ENCODE measurements at regions not wholly inside any gene's neighbourhood (a gene's known extent, or its start where the extent isn't known, plus 50 kb on each side); places are given as distances from the start of the nearest gene placed in this dataset.
"Not testable (repeated sequence)": the region's sequence is repeated elsewhere in the genome, so short reads cannot be mapped to it uniquely, and the experiment has no call there.

DNA sequence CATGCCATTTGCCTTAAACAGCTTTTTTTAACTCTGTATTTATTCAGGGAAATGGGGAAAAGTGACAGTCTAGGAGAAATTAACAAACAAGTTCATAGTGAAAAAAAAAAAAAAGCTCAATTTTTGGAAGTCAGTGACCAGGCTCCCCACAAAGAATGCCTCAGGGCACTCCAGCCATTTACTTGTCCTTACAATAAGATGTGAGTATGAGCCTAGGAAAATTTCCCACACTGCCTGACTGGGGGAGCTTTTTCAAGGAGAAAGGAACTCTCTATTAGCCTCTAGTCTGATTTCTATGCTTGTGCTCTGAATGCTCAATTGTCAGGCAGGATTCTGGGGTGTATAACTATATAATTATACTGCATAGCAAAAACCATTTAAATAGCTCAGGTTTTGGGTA is 74.9 kb upstream of the NRBF2 start:
- Histone ChIP-seq H3K4me3 (ENCODE audit: control insufficient read depth in 1 of 7, extremely low read depth in 1 of 7, insufficient read depth in 4 of 7, low read depth in 2 of 7, low read length in 6 of 7) (no peak overlapping the region), H3K9me3 (ENCODE audit: control extremely low read depth in 1 of 5, control insufficient read depth in 4 of 5, insufficient read depth in 2 of 5, low read depth in 1 of 5, low read length in 4 of 5) (no peaks in the 10 kb centered on the region), H3K4me1 (ENCODE audit: control extremely low read depth in 1 of 4, control insufficient read depth in 4 of 4, insufficient read depth in 4 of 4, low read length in 3 of 4) (no peaks in the 10 kb centered on the region), H3K27me3 (replicated peaks in 2 of 5; ENCODE audit: control insufficient read depth in 4 of 5, insufficient read depth in 5 of 5, low read length in 4 of 5) (no peaks in the 10 kb centered on the region), H3K27ac (ENCODE audit: insufficient read depth in 1 of 2, low read depth in 1 of 2, low read length in 2 of 2, poor library complexity in 1 of 2, severe bottlenecking in 2 of 2) (no peak overlapping the region), H3K36me3 (ENCODE audit: control insufficient read depth in 4 of 4, insufficient read depth in 4 of 4, low read length in 3 of 4) (no peaks in the 10 kb centered on the region)
- ChIA-PET POLR2A (no interaction called here), CTCF (no interaction called here)
- DNase-seq: no peak

DNA sequence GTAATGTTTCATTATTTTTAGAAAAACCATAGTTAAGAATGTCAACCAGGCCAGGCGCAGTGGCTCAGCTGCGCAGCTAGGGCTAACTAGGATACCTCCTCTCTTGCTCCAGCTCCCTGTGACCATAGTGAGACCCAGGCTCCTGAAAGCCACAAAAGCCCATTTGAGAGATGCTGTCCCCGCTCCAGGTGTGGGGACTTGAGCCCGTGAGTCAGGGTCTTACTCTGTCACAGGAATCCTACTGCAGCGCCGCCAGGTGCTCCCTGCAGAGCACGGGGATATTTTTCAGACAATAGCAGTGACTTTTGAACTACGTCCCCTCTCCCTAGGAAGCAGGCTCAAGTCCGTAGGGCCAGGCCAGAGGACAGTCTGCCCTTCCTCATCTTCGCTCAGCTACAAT is 75.6 kb upstream of the NRBF2 start:
- WGBS (ENCODE audit: insufficient coverage): 97% methylated on average over 9 of the region's 10 CpGs
- DNase-seq: no peak
- Histone ChIP-seq H3K27me3 (replicated peaks in 2 of 5; ENCODE audit: control insufficient read depth in 4 of 5, insufficient read depth in 5 of 5, low read length in 4 of 5) (no peaks in the 10 kb centered on the region), H3K36me3 (ENCODE audit: control insufficient read depth in 4 of 4, insufficient read depth in 4 of 4, low read length in 3 of 4) (no peaks in the 10 kb centered on the region), H3K9me3 (ENCODE audit: control extremely low read depth in 1 of 5, control insufficient read depth in 4 of 5, insufficient read depth in 2 of 5, low read depth in 1 of 5, low read length in 4 of 5) (no peaks in the 10 kb centered on the region), H3K27ac (ENCODE audit: insufficient read depth in 1 of 2, low read depth in 1 of 2, low read length in 2 of 2, poor library complexity in 1 of 2, severe bottlenecking in 2 of 2) (no peak overlapping the region), H3K4me3 (ENCODE audit: control insufficient read depth in 1 of 7, extremely low read depth in 1 of 7, insufficient read depth in 4 of 7, low read depth in 2 of 7, low read length in 6 of 7) (no peak overlapping the region), H3K4me1 (ENCODE audit: control extremely low read depth in 1 of 4, control insufficient read depth in 4 of 4, insufficient read depth in 4 of 4, low read length in 3 of 4) (no peaks in the 10 kb centered on the region)
- ChIA-PET POLR2A (interaction anchor here (0.7 kb wide), 1 partner anchor 621 kb away, joined by 4 read pairs; no protein-coding TSS in a partner anchor), CTCF (no interaction called here)

DNA sequence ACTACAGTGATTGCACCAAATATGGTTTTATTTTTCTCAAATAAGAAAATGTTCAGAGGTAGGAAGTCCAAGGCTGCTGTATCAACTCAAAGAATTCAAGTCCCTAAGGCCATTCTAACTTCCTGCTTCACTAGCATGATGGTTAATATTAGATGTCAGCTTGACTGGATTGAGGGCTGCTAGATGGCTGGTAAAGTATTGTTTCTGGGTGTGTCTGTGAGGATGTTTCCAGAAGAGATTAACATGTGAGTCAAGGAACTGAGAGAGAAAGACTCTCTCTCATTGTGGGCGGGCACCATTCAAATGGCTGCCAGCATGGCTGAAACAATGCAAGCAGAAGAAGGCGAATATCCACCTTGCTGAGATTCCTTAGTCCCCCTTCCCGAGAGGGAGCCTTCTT is 77.4 kb upstream of the NRBF2 start:
- ChIA-PET POLR2A (no interaction called here), CTCF (no interaction called here)
- no peaks in the 10 kb centered on the region for H3K27me3 ChIP-seq (replicated peaks in 2 of 5; ENCODE audit: control insufficient read depth in 4 of 5, insufficient read depth in 5 of 5, low read length in 4 of 5)
- H3K4me3 ChIP-seq (ENCODE audit: control insufficient read depth in 1 of 7, extremely low read depth in 1 of 7, insufficient read depth in 4 of 7, low read depth in 2 of 7, low read length in 6 of 7): no peak overlapping the region
- WGBS (ENCODE audit: insufficient coverage): 100% methylated on average over 3 of the region's 3 CpGs
- DNase-seq: no peak
- no peaks in the 10 kb centered on the region for H3K9me3 ChIP-seq (ENCODE audit: control extremely low read depth in 1 of 5, control insufficient read depth in 4 of 5, insufficient read depth in 2 of 5, low read depth in 1 of 5, low read length in 4 of 5)
- no peaks in the 10 kb centered on the region for H3K36me3 ChIP-seq (ENCODE audit: control insufficient read depth in 4 of 4, insufficient read depth in 4 of 4, low read length in 3 of 4)
- H3K4me1 ChIP-seq (ENCODE audit: control extremely low read depth in 1 of 4, control insufficient read depth in 4 of 4, insufficient read depth in 4 of 4, low read length in 3 of 4): no peaks in the 10 kb centered on the region
- no peak overlapping the region for H3K27ac ChIP-seq (ENCODE audit: insufficient read depth in 1 of 2, low read depth in 1 of 2, low read length in 2 of 2, poor library complexity in 1 of 2, severe bottlenecking in 2 of 2)

DNA sequence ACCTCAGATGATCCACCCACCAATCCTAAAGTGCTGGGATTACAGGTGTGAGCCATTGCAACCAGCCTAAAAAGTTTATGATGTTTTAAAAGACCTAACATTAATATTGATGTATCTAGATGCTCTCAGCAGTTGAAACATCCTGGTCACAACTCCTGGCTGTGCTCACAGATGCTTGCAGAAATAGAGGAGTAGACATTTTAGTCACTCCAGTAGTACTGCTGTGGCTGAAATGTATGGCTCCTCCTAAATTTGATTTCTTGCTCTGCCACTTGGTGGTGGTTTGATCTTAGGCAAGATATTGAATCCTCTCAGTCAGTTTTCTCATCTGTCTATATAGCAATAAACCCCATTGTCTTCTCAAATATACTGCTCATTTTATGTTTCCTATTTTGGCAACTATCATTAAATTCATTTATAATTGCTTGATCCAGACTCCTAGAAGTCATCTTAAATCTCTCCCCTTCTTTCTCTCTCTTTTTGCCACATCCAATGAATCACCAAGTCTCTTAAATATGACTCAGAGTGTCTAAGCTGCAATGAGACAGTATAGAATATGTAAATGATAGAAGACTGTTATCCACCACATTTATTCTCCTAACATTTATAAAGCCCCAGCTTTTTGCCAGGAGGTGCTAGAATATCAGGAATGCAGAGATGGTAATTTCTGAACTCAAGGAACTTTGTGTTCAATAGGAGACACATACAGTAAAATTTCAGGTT is 78.1 kb upstream of the NRBF2 start:
- Histone ChIP-seq H3K27me3 (replicated peaks in 2 of 5; ENCODE audit: control insufficient read depth in 4 of 5, insufficient read depth in 5 of 5, low read length in 4 of 5) (no peaks in the 10 kb centered on the region), H3K36me3 (ENCODE audit: control insufficient read depth in 4 of 4, insufficient read depth in 4 of 4, low read length in 3 of 4) (no peaks in the 10 kb centered on the region), H3K4me3 (ENCODE audit: control insufficient read depth in 1 of 7, extremely low read depth in 1 of 7, insufficient read depth in 4 of 7, low read depth in 2 of 7, low read length in 6 of 7) (no peak overlapping the region), H3K4me1 (ENCODE audit: control extremely low read depth in 1 of 4, control insufficient read depth in 4 of 4, insufficient read depth in 4 of 4, low read length in 3 of 4) (no peaks in the 10 kb centered on the region), H3K9me3 (ENCODE audit: control extremely low read depth in 1 of 5, control insufficient read depth in 4 of 5, insufficient read depth in 2 of 5, low read depth in 1 of 5, low read length in 4 of 5) (no peaks in the 10 kb centered on the region), H3K27ac (ENCODE audit: insufficient read depth in 1 of 2, low read depth in 1 of 2, low read length in 2 of 2, poor library complexity in 1 of 2, severe bottlenecking in 2 of 2) (no peak overlapping the region)
- ChIA-PET POLR2A (no interaction called here), CTCF (no interaction called here)
- no peak for DNase-seq

DNA sequence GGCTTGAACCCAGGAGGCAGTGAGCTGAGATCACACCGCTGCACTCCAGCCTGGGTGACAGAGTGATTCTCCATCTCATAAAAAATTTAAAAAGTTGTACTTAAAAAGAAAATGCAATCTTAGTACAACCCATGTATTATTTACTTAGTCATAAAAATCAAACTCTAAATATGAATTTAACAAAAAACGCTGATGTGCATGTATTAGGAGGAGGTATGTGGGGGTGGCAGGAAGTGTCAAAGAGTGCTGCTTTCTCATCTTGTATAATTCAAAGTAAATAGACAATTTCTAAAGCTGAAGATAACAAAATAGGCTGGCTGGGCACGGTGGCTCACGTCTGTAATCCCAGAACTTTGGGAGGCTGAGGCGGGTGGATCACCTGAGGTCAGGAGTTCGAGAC is 81.0 kb upstream of the NRBF2 start:
- POLR2A ChIA-PET: no interaction called here
- H3K4me3 ChIP-seq (ENCODE audit: control insufficient read depth in 1 of 7, extremely low read depth in 1 of 7, insufficient read depth in 4 of 7, low read depth in 2 of 7, low read length in 6 of 7): no peak overlapping the region
- no peaks in the 10 kb centered on the region for H3K36me3 ChIP-seq (ENCODE audit: control insufficient read depth in 4 of 4, insufficient read depth in 4 of 4, low read length in 3 of 4)
- H3K27ac ChIP-seq (ENCODE audit: insufficient read depth in 1 of 2, low read depth in 1 of 2, low read length in 2 of 2, poor library complexity in 1 of 2, severe bottlenecking in 2 of 2): no peak overlapping the region
- H3K4me1 ChIP-seq (ENCODE audit: control extremely low read depth in 1 of 4, control insufficient read depth in 4 of 4, insufficient read depth in 4 of 4, low read length in 3 of 4): no peaks in the 10 kb centered on the region
- H3K9me3 ChIP-seq (ENCODE audit: control extremely low read depth in 1 of 5, control insufficient read depth in 4 of 5, insufficient read depth in 2 of 5, low read depth in 1 of 5, low read length in 4 of 5): no peaks in the 10 kb centered on the region
- CTCF ChIA-PET: interaction anchor here (0.5 kb wide), 1 partner anchor 18 kb away, joined by 3 read pairs; no protein-coding TSS in a partner anchor
- no peaks in the 10 kb centered on the region for H3K27me3 ChIP-seq (replicated peaks in 2 of 5; ENCODE audit: control insufficient read depth in 4 of 5, insufficient read depth in 5 of 5, low read length in 4 of 5)
- DNase-seq: no peak
- WGBS (ENCODE audit: insufficient coverage): 95% methylated on average over 3 of the region's 6 CpGs

DNA sequence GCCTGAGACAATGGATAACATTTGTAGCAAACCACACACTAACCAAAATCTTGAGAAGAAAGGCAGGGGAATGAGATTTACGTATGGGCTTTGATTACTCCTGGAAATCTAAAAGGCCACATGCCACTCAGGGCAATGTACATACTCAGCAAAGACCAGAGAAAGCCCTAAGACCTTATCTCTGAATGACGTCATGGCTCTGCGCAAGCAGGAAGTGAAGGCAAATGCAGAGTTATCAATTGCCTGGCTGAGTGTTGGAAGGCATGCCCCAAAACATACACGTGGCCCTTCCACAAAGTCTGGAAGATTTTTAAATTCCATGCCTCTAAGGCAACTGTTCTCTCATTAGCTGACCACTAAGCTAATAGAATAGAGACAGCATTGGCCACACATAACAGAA is 90.9 kb upstream of the NRBF2 start:
- Histone ChIP-seq H3K27ac (ENCODE audit: insufficient read depth in 1 of 2, low read depth in 1 of 2, low read length in 2 of 2, poor library complexity in 1 of 2, severe bottlenecking in 2 of 2) (no peak overlapping the region), H3K36me3 (ENCODE audit: control insufficient read depth in 4 of 4, insufficient read depth in 4 of 4, low read length in 3 of 4) (no peaks in the 10 kb centered on the region), H3K4me3 (ENCODE audit: control insufficient read depth in 1 of 7, extremely low read depth in 1 of 7, insufficient read depth in 4 of 7, low read depth in 2 of 7, low read length in 6 of 7) (no peak overlapping the region), H3K4me1 (ENCODE audit: control extremely low read depth in 1 of 4, control insufficient read depth in 4 of 4, insufficient read depth in 4 of 4, low read length in 3 of 4) (no peaks in the 10 kb centered on the region), H3K27me3 (replicated peaks in 2 of 5; ENCODE audit: control insufficient read depth in 4 of 5, insufficient read depth in 5 of 5, low read length in 4 of 5) (peaks cover 0 to 2% (median 0%) of the 10 kb centered on the region in 5 experiments), H3K9me3 (ENCODE audit: control extremely low read depth in 1 of 5, control insufficient read depth in 4 of 5, insufficient read depth in 2 of 5, low read depth in 1 of 5, low read length in 4 of 5) (peaks cover 3 to 9% (median 6%) of the 10 kb centered on the region in 5 experiments)
- DNase-seq: no peak
- 89% methylated on average over 3 of the region's 4 CpGs for WGBS (ENCODE audit: insufficient coverage)
- POLR2A ChIA-PET: no interaction called here
- CTCF ChIA-PET: interaction anchor here (0.7 kb wide), 1 partner anchor 621 kb away, joined by 3 read pairs; no protein-coding TSS in a partner anchor

DNA sequence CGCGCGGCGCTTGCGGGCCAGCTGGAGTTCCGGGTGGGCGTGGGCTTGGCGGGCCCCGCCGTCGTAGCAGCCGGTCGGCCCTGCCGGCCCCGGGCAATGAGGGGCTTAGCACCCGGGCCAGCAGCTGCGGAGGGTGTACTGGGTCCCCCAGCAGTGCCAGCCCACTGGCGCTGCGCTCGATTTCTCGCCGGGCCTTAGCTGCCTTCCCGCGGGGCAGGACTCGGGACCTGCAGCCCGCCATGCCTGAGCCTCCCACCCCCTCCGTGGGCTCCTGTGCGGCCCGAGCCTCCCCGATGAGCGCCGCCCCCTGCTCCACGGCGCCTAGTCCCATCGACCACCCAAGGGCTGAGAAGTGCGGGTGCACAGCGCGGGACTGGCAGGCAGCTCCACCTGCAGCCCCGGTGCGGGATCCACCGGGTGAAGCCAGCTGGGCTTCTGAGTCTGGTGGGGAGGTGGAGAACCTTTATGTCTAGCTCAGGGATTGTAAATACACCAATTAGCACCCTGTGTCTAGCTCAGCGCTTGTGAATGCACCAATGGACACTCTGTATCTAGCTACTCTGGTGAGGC is 99.4 kb upstream of the NRBF2 start:
- CTCF ChIA-PET: interaction anchor here (0.7 kb wide), 1 partner anchor 31 kb away, joined by 3 read pairs; no protein-coding TSS in a partner anchor
- not testable (repeated sequence) for H3K27ac ChIP-seq (ENCODE audit: insufficient read depth in 1 of 2, low read depth in 1 of 2, low read length in 2 of 2, poor library complexity in 1 of 2, severe bottlenecking in 2 of 2)
- WGBS (ENCODE audit: insufficient coverage): 100% methylated on average over 1 of the region's 42 CpGs

More for the DNA sequence above, 99.4 kb upstream of the NRBF2 start:
- H3K9me3 ChIP-seq (ENCODE audit: control extremely low read depth in 1 of 5, control insufficient read depth in 4 of 5, insufficient read depth in 2 of 5, low read depth in 1 of 5, low read length in 4 of 5); H3K4me3 ChIP-seq (ENCODE audit: control insufficient read depth in 1 of 7, extremely low read depth in 1 of 7, insufficient read depth in 4 of 7, low read depth in 2 of 7, low read length in 6 of 7); POLR2A ChIA-PET; DNase-seq; H3K36me3 ChIP-seq (ENCODE audit: control insufficient read depth in 4 of 4, insufficient read depth in 4 of 4, low read length in 3 of 4); H3K27me3 ChIP-seq (replicated peaks in 2 of 5; ENCODE audit: control insufficient read depth in 4 of 5, insufficient read depth in 5 of 5, low read length in 4 of 5); H3K4me1 ChIP-seq (ENCODE audit: control extremely low read depth in 1 of 4, control insufficient read depth in 4 of 4, insufficient read depth in 4 of 4, low read length in 3 of 4): not testable (repeated sequence)

Measured in common myeloid progenitor, CD34-positive (primary cell).